KG1 (cell line): ENCODE measurements at regions not wholly inside any gene's neighbourhood (a gene's known extent, or its start where the extent isn't known, plus 50 kb on each side); places are given as distances from the start of the nearest gene placed in this dataset.
"Not testable (repeated sequence)": the region's sequence is repeated elsewhere in the genome, so short reads cannot be mapped to it uniquely, and the experiment has no call there.

Experiments used
- DNase-seq: peaks from one replicate; lab custom pipeline; 2025; lab: John Stamatoyannopoulos, UW

GRCh38 chr5:72588640-72589039 lies 81.4 kb upstream of the ZNF366 start:
- no peak for DNase-seq

DNA sequence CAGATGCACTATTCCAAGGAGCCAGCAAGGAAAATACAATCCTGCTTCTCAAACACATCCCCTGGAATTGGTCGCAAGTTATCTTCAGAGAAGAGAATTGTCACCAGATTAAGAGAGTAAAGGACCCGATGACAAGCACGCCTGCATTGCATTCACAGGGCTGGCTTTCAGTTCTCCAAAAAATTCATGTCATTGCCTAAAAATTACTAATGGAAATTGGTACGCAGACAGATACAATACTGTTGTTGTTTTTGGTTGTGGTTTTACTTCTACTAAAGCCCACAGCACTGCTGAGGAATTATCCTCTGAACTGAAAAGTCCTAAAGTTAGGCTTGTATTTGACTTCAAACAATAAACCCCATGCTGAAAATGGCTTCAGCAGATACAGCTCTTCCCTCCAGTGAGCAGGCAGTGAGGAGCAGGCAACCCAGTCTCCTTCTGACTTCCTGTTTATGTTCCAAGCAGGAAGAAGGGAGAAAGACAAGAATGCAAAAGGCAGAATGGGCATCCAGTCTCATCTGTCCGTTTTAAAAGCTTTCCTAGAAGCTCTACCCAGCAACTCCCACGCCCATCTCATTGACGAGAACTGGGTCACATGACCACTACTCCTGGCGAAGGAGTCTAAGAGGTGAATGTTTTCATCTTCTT lies 80.6 kb upstream of the ZNF366 start:
- DNase-seq, result no peak

DNA sequence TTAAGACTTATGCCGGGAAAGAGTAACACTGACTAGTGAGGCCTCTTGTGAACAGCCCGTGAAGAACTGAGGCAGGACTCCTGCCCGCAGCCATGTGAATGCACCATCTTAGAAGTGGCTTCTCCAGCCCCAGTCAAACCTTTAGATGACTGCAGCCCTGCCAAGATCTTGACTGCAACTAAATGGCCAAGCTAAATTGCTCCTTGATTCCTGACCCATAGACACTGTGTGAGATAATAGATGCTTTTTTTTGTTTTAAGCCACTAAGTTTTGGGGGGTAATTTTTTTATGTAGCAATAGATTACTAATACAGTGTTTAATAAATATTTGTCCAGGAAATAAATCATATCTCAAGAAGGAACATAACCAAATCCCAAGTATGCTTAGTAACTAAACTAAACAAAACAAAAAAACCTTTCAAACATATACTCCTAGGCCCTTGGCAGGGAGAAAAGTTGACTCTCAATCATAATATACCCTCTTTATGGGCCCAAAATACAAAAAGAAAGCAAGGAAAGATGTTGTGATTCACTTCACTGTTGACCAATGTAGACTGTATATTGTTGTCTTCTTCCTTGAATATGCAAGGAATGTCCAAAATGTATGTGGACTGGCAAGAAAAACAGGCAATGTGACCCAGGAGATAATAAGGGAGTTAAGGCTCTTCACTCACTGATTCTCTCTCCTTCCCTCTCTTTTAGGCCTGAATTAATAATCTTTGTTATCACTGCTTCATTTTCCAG lies 79.7 kb upstream of the ZNF366 start:
- no peak for DNase-seq

DNA sequence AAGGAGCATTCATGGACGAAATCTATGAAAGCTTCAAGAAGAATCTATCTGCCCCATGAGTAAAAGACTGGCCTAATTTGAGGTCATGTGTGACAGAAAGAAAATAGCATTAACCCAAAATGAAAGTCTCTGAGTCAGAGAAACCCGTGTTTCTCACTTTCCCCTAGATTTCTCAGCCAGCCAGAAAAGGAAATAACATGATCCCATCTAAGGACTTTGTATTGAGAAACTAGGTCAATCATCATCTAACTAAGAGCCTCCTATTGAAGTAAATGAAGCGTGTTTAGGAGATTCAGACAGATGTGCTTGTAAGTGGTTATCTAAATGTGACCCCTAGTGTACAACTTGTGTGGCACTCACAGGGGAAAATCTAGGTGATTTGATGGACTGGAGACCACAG lies 77.3 kb upstream of the ZNF366 start:
- DNase-seq, result no peak

DNA sequence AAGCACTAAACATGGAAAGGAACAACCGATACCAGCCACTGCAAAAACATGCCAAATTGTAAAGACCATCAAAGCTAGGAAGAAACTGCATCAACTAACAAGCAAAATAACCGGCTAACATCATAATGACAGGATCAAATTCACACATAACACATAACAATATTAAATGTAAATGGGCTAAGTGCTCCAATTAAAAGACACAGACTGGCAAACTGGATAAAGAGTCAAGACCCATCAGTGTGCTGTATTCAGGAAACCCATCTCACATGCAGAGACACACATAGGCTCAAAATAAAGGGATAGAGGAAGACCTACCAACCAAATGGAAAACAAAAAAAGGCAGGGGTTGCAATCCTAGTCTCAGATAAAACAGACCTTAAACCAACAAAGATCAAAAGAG lies 72.1 kb upstream of the ZNF366 start:
- DNase-seq, result not testable (repeated sequence)

GRCh38 chr5:72572236-72572765 lies 65.1 kb upstream of the ZNF366 start:
- DNase-seq, result no peak

- DNase-seq, result no peak
These were observed 62.3 kb upstream of the ZNF366 start for GRCh38 chr5:72569408-72569944.

DNA sequence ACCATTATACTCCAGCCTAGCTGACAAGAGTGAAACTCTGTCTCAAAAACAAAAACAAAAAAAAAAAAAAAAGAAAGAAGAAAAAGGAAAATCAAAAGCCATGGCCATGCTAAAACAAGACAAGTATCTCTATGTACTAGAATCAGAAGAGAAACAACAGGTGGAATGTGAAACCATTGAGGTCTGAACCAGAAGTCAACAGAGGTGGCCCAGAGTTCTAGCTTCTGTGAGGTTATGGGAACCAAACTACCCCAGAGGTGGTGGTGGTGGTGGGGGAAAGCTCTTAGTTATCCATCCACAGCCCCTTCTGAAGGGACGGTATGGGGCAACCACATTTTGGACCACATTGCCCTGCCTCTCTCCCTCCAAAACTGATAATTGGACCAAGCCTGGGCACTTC lies 59.5 kb upstream of the ZNF366 start:
- no peak for DNase-seq

DNA sequence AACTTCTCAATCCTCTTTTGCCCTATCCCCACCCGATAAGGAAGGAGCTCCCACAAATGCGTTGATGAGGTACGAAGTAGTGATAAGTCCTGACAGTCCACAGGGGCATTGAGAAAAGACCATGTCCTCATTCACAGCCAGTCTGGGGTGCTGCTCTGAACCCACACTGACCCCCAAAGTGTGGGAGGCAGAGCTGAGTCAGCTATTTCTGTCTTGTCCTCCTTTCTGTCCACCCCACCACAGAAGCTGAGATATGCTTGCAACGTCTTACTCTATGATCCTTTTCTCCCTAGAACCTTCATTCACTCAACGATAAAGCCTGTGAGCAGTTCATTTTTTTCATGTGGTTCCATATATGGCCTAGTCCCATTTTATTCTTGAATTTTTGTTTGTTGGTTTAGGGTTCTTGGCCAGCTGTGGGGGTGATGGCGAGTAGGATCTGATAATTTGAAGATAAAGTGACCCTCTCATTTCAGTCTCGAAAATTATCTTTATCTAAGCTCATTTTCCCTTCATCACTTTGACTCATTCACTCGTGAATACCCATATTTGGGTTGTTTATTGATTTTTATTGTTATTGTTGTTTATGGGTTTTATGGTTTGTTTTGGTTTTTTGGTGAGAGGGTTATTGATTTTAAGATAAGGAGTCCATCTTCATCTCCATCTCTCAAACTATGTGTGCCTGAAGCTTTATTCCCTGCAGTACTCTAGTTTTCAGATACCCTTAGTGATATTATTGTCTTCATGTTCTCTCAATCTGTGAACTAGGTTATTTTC lies 58.5 kb upstream of the ZNF366 start:
- DNase-seq, result no peak

DNA sequence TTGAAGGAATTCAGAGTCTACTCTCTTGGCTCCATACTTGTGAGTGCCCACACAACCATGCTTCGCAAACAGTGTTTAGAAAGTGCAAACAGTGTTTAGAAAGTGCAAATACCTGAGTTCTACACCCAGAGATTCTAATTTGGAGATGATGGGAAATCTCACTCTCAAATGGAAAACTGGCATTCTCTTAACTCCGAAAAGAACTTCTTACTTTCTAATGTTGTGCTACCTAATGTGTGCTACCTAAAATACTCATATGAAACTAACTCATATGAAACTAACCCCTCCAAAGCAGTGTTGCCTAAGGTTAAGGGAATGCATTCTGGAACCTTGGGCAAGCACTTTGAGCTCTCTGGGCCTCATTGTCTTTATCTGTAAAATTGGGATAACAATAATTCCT lies 55.5 kb upstream of the ZNF366 start:
- no peak for DNase-seq

GRCh38 chr5:72561148-72561972 lies 54.1 kb upstream of the ZNF366 start:
- no peak for DNase-seq

GRCh38 chr5:72559866-72560766 lies 52.9 kb upstream of the ZNF366 start:
- DNase-seq, result no peak

- no peak for DNase-seq
These were observed 51.2 kb upstream of the ZNF366 start for GRCh38 chr5:72558383-72558782.

- DNase-seq, result no peak
These were observed 50.8 kb upstream of the ZNF366 start for GRCh38 chr5:72558046-72558336.

DNA sequence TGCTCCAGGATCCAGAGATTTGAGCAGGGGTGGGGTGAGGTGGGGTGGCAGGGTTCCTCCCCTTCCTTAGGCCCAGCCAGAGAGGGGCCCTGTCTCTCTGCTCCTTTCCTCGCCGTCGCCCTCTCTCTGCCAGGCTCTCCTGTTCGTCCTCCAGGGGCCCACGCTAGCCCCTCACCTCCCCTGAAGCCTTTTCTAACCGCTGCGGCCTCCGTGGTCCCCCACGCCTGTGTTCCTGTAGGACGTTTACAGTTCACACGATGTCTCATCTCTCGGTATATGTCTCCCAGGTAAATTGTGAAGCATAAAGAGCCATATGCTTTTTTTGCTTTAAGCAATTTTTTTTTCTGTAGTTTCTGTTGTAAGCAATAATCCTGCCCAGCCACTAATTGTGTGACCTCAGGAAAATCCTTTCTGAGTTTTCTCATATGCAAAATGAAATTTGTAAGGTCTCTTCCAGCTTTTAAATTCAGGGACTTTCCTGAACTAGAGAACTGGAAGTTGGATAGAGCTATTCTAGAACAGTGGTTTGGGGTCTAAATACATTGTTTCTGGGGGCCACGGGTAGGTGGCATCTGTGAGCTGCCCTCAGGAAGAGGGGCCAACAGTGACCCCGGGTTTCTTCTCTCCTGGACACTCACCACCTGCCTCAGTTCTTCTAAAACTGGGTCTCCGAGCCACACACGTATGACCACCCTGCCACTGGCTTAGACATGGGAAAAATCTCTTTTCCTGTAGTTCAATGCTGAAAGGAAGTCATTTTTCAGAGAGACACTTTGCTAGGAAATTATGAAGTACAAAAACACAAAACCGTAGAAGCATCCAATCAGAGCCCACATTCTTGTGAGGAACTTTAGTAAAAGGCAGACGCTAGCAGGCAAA lies 50.2 kb upstream of the ZNF366 start:
- no peak for DNase-seq
